ACC112 (cell line): ENCODE measurements at regions not wholly inside any gene's neighbourhood (a gene's known extent, or its start where the extent isn't known, plus 50 kb on each side); places are given as distances from the start of the nearest gene placed in this dataset.
A peak's percentile ranks its signal among the peaks of the same experiment; 100 is the strongest.

Experiments
- H2AFZ ChIP-seq: fragments of 200-600 bp; sonication (generic); one replicate; pipeline ENCODE4 v1.6.0; 2017; ENCODE audit warnings: antibody characterized with exemption, low read length; ENCODE audit not compliant: unreplicated experiment
- H3K27ac ChIP-seq: fragments of 200-600 bp; sonication (generic); 2 replicates; pipeline ENCODE4 v1.5.1; 2014; ENCODE audit warnings: low read depth, mild to moderate bottlenecking, antibody characterized with exemption, low read length, moderate library complexity
- H3K27me3 ChIP-seq: fragments of 200-600 bp; sonication (generic); 2 replicates; pipeline ENCODE4 v1.6.1; 2014; ENCODE audit warnings: mild to moderate bottlenecking, antibody characterized with exemption, low read length, moderate library complexity, mixed read lengths; ENCODE audit not compliant: insufficient read depth
- H3K36me3 ChIP-seq: fragments of 200-600 bp; sonication (generic); 2 replicates; pipeline ENCODE4 v1.6.1; 2016; ENCODE audit warnings: mild to moderate bottlenecking, antibody characterized with exemption, low read length, moderate library complexity, mixed read lengths; ENCODE audit not compliant: insufficient read depth
- H3K4me1 ChIP-seq: fragments of 200-600 bp; sonication (generic); one replicate; pipeline ENCODE4 v1.6.1; 2016; ENCODE audit warnings: low read length, mixed read lengths; ENCODE audit not compliant: insufficient read depth, unreplicated experiment, control insufficient read depth
- H3K4me3 ChIP-seq: fragments of 200-600 bp; sonication (generic); 2 replicates; pipeline ENCODE4 v1.5.1; 2014; ENCODE audit warnings: mild to moderate bottlenecking, low read depth, low read length
- H3K79me2 ChIP-seq: fragments of 200-600 bp; sonication (generic); one replicate; pipeline ENCODE4 v1.6.0; 2016; ENCODE audit warnings: low read length; ENCODE audit not compliant: control insufficient read depth, unreplicated experiment, insufficient read depth

DNA sequence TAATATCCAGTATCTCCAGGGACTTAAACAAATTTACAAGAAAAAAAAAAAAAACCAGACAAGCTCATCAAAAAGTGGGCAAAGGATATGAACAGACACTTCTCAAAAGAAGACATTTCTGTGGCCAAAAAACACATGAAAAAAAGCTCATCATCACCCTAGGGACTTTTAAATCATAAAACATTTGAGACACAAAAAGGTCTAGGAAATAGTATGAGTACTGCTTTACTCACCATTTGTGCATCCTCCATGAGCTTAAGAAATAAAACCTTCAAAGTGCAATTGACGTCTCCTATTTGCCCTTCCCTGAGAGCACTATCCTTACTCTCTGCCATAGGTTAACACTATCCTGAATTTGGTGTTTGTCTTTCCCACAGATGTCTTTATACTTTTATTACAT, 193.7 kb upstream of the NREP start:
- Histone ChIP-seq H3K4me3 (no peak overlapping the region), H3K36me3 (no peaks in the 10 kb centered on the region), H3K27me3 (no peaks in the 10 kb centered on the region), H2AFZ (no peak overlapping the region), H3K27ac (peak overlapping the region; percentile 97), H3K79me2 (no peaks in the 10 kb centered on the region), H3K4me1 (peaks cover 70% of the 10 kb centered on the region)

DNA sequence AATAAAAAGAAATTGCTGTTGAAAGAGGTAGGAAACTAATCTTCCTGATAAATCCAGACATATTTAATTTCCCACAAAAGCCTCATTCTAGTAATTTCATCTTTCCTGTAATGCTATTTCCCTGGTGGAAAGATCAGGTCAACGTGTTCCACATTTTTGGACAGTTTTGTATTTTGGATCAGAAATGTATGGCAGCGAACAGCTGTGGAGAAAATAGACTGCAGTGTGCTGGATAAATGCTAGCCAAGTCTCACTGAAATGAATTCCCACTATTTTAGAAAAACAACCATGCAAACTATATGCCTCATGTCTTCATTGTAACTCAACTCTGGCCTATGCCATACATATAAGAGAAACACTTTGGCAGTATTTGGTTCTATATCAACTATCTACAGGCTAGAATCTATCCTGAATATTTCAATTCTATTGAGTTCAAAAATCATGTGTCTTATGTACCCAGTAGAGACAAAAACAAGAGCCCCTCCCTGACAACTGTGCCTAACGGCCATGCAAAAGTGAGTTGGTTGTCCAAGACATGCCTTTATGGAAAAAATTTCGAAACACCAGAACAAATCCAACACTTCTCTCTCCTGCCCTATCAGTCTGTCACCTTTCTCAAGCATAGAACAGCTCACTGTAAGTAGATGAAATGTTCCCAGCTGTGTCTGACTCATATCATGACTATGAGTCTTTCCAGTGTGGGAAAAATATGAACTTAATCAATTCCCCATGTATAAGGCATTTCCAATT, 191.3 kb upstream of the NREP start:
- Histone ChIP-seq H3K4me3 (peak overlapping the region; percentile 23; the same call in 1 of the 2 replicates), H3K27ac (peak overlapping the region; percentile 97), H3K27me3 (no peaks in the 10 kb centered on the region), H3K79me2 (no peaks in the 10 kb centered on the region), H2AFZ (peak overlapping the region; percentile 0), H3K36me3 (no peaks in the 10 kb centered on the region), H3K4me1 (peaks cover 54% of the 10 kb centered on the region)

DNA sequence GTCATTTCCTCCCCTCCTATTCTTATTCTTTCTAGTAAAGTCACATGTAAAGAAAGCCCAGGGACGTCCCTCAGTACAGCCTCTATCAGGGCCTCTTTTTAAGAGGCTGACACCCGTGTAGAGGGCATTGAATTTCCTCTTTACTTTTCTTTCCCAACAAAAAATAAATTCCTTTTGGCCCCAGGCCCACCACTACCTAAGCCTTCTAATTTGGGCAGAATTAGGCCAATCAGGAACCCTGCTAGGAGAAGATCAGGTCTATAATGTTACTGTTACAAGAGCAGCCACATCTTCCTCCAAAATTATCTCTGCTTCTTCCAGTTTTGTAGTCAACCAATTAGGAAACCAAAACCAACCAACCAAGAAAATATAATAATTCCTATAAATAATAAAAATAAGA, 189.6 kb upstream of the NREP start:
- Histone ChIP-seq H2AFZ (no peak overlapping the region), H3K27ac (no peak overlapping the region), H3K4me1 (peaks cover 55% of the 10 kb centered on the region), H3K4me3 (no peak overlapping the region), H3K36me3 (no peaks in the 10 kb centered on the region), H3K79me2 (no peaks in the 10 kb centered on the region), H3K27me3 (no peaks in the 10 kb centered on the region)

GRCh38 chr5:111945535-111945934, 188.5 kb upstream of the NREP start:
- H3K27me3 ChIP-seq, result no peaks in the 10 kb centered on the region
- no peak overlapping the region for H3K4me3 ChIP-seq
- no peaks in the 10 kb centered on the region for H3K79me2 ChIP-seq
- no peaks in the 10 kb centered on the region for H3K36me3 ChIP-seq
- H3K4me1 ChIP-seq, result peaks cover 48% of the 10 kb centered on the region
- 0 out of 2 replicates have a peak overlapping the region, but pooled peaks have one; percentile 17 for H3K27ac ChIP-seq
- no peak overlapping the region for H2AFZ ChIP-seq

DNA sequence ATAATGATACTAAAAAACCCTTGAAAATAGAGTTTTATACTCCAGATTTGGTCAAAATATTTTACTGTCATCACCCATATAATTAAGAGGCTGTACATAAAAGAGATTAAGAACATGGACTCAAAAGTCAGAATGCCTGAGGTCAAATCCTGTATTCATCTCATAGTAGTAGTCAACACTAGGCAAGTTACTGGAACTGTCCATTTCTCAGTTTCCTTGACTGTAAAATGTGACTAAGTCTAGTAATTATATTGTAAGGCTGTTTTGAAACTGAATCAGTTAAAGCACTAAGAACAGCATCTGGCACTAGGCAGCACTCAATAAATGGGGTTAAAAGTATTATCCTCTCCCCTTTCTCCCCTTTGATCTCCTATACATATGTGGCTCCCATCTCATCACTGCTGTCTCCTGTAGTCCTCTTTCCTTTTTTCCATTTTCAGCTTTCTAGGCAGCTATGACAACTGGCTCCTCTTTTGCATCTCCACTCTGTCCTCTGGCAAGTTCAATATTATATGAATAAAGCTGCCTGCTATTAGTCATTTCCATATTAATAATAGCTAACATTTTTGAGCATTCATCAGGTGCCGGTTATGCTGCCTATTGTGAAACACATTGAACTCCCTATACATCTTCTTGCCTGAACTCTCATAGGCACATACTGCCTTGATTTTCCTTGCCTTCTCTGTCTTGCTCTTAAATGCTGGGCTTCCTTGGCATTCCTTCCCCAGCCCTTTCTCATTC, 185.8 kb upstream of the NREP start:
- H3K4me3 ChIP-seq, result peak overlapping the region; percentile 16; the same call in 1 of the 2 replicates
- no peaks in the 10 kb centered on the region for H3K36me3 ChIP-seq
- H3K79me2 ChIP-seq, result no peaks in the 10 kb centered on the region
- peaks cover 28% of the 10 kb centered on the region for H3K4me1 ChIP-seq
- peak overlapping the region; percentile 84 for H3K27ac ChIP-seq
- H2AFZ ChIP-seq, result no peak overlapping the region
- no peaks in the 10 kb centered on the region for H3K27me3 ChIP-seq

- Histone ChIP-seq H3K27ac (peak overlapping the region; percentile 84), H3K36me3 (no peaks in the 10 kb centered on the region), H3K27me3 (no peaks in the 10 kb centered on the region), H3K4me3 (no peak overlapping the region), H3K79me2 (no peaks in the 10 kb centered on the region), H2AFZ (no peak overlapping the region), H3K4me1 (peaks cover 26% of the 10 kb centered on the region)
Measured at GRCh38 chr5:111942201-111942600, 185.2 kb upstream of the NREP start.

- no peaks in the 10 kb centered on the region for H3K36me3 ChIP-seq
- H3K4me1 ChIP-seq, result peaks cover 34% of the 10 kb centered on the region
- H2AFZ ChIP-seq, result peak overlapping the region; percentile 2
Measured at GRCh38 chr5:111937094-111937493, 180.1 kb upstream of the NREP start.

DNA sequence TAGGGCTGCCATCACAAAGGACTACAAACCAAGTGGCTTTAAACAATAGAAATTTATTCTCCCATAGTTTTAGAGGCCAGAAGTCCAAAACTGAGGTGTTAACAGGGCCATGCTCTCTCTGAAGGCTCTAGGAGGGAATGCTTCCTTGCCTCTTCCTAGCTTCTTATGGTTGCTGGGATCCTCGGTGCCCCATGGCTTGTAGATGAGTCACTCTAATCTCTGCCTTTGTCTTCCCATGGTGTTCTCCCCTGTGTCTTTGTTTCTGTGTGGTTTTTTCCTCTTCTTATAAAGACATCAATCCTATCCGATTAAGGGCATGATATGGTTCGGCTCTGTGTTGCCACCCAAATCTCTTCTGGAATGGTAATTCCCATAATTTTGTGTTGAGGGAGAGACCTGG, 178.8 kb upstream of the NREP start:
- no peak overlapping the region for H3K4me3 ChIP-seq
- H3K27me3 ChIP-seq, result no peaks in the 10 kb centered on the region
- no peaks in the 10 kb centered on the region; the same call in 1 of the 2 replicates for H3K36me3 ChIP-seq
- H2AFZ ChIP-seq, result no peak overlapping the region
- peaks cover 47% of the 10 kb centered on the region for H3K4me1 ChIP-seq
- H3K79me2 ChIP-seq, result no peaks in the 10 kb centered on the region
- no peak overlapping the region for H3K27ac ChIP-seq

More at GRCh38 chr5:111937094-111937493, 180.1 kb upstream of the NREP start:
- Histone ChIP-seq H3K4me3 (no peak overlapping the region), H3K27ac (no peak overlapping the region), H3K27me3 (no peaks in the 10 kb centered on the region), H3K79me2 (no peaks in the 10 kb centered on the region)

DNA sequence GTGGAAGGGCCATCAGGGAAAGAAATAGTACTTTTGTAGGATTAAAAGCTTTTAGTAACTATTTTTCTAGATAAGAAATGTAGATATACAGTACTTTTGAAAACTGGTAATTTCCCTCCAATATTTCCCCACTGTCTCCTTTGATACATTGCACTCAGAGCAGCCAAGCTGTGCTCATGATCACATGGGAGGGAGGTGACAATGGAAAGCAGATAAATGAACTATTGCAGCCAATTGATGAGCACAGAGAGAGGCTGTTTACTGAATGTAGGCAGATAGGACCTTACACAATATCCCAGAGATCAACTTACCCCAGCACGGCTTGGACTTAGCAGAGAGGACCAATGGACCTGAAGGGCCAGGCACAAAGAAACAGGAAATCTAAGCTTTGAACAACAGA, 178.0 kb upstream of the NREP start:
- Histone ChIP-seq H2AFZ (no peak overlapping the region), H3K27ac (no peak overlapping the region), H3K27me3 (no peaks in the 10 kb centered on the region), H3K4me3 (no peak overlapping the region), H3K36me3 (no peaks in the 10 kb centered on the region; the same call in 1 of the 2 replicates), H3K4me1 (peaks cover 55% of the 10 kb centered on the region), H3K79me2 (no peaks in the 10 kb centered on the region)

DNA sequence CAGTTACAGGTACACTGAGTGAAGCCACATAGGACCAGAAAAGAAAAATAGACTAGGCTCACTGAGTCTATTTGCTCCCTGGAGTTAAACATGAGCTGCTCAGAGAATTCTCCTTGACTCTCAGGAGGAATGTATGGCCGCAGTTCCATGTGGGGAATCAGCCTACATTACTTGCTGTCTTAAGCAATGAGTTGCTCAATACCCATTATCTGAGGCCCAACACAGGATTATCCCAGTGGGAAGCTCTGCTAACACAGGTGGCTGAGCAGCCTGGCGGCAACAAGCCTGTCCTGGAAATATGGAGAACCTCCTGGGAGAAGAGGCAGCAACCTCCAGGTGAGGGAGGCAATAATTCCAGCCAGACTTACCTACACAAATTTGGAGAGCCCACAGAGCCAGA, 177.5 kb upstream of the NREP start:
- H2AFZ ChIP-seq, result no peak overlapping the region
- no peaks in the 10 kb centered on the region; the same call in 1 of the 2 replicates for H3K36me3 ChIP-seq
- H3K4me3 ChIP-seq, result no peak overlapping the region
- no peak overlapping the region for H3K27ac ChIP-seq
- no peaks in the 10 kb centered on the region for H3K79me2 ChIP-seq
- peaks cover 60% of the 10 kb centered on the region for H3K4me1 ChIP-seq
- H3K27me3 ChIP-seq, result no peaks in the 10 kb centered on the region
